Hypothalamus (tissue), 51 donors: ENCODE measurements at regions not wholly inside any gene's neighbourhood (a gene's known extent, or its start where the extent isn't known, plus 50 kb on each side); places are given as distances from the start of the nearest gene placed in this dataset.

Experiments
- DNase-seq, 51 donors: peaks; one replicate each; lab custom pipeline; 2025; lab: John Stamatoyannopoulos, UW

- DNase-seq, result no peak
Measured at GRCh38 chr7:68107968-68108367, 1111.3 kb downstream of the TYW1 start.

GRCh38 chr7:68109299-68109698 is 1112.7 kb downstream of the TYW1 start:
- no peak for DNase-seq

GRCh38 chr7:68119411-68119810 is 1122.8 kb downstream of the TYW1 start:
- DNase-seq, result no peak

GRCh38 chr7:68121056-68121455 is 1124.4 kb downstream of the TYW1 start:
- no peak for DNase-seq

GRCh38 chr7:68121655-68122054 is 1125.0 kb downstream of the TYW1 start:
- DNase-seq, result no peak

- DNase-seq, result no peak
Measured at GRCh38 chr7:68122801-68123200, 1126.2 kb downstream of the TYW1 start.

- DNase-seq, result no peak
Measured at GRCh38 chr7:68125168-68125567, 1128.5 kb downstream of the TYW1 start.

GRCh38 chr7:68133045-68133444 is 1136.4 kb downstream of the TYW1 start:
- no peak for DNase-seq

- no peak for DNase-seq
Measured at GRCh38 chr7:68143345-68143744, 1146.7 kb downstream of the TYW1 start.

GRCh38 chr7:68146983-68147382 is 1150.3 kb downstream of the TYW1 start:
- no peak for DNase-seq

GRCh38 chr7:68147614-68148238 is 1151.1 kb downstream of the TYW1 start:
- DNase-seq, result no peak

GRCh38 chr7:68148440-68148839 is 1151.8 kb downstream of the TYW1 start:
- no peak for DNase-seq

- no peak for DNase-seq
Measured at GRCh38 chr7:68152205-68152604, 1155.6 kb downstream of the TYW1 start.

- DNase-seq, result no peak
Measured at GRCh38 chr7:68155676-68156075, 1159.0 kb downstream of the TYW1 start.

- peak in 1 of 51 donors; percentile 37 for DNase-seq
Measured at GRCh38 chr7:68158686-68159295, 1162.2 kb downstream of the TYW1 start.

GRCh38 chr7:68162712-68163111 is 1166.1 kb downstream of the TYW1 start:
- DNase-seq, result no peak

GRCh38 chr7:68166525-68166924 is 1169.9 kb downstream of the TYW1 start:
- no peak for DNase-seq

- DNase-seq, result no peak
Measured at GRCh38 chr7:68173513-68173912, 1176.9 kb downstream of the TYW1 start.

GRCh38 chr7:68176974-68177373 is 1180.3 kb downstream of the TYW1 start:
- peak in 36 of 51 donors; percentile 0 to 64 (median 8) for DNase-seq

GRCh38 chr7:68180761-68181160 is 1184.1 kb downstream of the TYW1 start:
- DNase-seq, result no peak

- no peak for DNase-seq
Measured at GRCh38 chr7:68183176-68183575, 1186.5 kb downstream of the TYW1 start.

- DNase-seq, result peak in 3 of 51 donors; percentile 1 to 6 (median 2)
Measured at GRCh38 chr7:68185631-68186456, 1189.2 kb downstream of the TYW1 start.
